Left kidney (tissue), 1 donor: ENCODE measurements at regions not wholly inside any gene's neighbourhood (a gene's known extent, or its start where the extent isn't known, plus 50 kb on each side); places are given as distances from the start of the nearest gene placed in this dataset.
"Not testable (repeated sequence)": the region's sequence is repeated elsewhere in the genome, so short reads cannot be mapped to it uniquely, and the experiment has no call there.

Source experiments
- DNase-seq: peaks from one replicate; pipeline ENCODE4 v3.0.0-alpha.2; 2013

DNA sequence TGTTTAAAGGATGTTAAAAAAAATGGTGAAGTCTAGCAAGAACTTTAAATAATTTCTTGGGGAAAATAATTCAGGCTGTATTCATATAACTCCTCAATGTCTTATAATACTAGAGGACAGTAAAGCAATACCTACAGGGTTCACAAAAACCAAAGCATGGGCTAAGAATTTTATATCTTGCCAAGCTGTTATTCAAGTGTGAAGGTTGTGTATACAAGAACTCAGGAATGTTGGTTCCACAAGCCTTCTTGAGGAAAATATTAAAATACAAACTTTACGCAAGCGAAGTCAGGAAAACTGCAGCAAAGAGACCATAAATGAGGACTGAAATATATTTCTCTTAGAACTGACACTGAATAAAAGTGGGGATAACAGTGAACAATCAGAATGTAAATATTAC is 76.1 kb upstream of the DNAJC10 start:
- DNase-seq: no peak

DNA sequence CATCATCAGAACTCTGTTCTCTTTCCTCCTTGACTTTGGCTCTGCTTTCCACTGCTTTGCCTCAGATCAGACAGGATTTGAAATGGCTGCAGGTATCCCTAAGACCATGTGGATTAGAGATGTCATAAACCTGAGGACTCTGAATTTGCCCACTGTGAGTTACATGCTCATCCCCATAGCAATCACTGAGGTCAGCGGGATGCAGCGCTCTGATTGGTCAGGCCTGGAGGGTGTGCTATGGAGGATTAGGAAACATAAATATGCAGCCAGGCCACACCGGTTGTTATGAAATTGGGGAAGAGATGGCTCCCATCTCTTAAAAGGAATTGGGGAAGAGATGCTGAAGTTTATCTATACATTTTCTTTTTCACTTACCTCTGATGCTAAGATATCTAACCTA is 73.7 kb upstream of the DNAJC10 start:
- DNase-seq: no peak

DNA sequence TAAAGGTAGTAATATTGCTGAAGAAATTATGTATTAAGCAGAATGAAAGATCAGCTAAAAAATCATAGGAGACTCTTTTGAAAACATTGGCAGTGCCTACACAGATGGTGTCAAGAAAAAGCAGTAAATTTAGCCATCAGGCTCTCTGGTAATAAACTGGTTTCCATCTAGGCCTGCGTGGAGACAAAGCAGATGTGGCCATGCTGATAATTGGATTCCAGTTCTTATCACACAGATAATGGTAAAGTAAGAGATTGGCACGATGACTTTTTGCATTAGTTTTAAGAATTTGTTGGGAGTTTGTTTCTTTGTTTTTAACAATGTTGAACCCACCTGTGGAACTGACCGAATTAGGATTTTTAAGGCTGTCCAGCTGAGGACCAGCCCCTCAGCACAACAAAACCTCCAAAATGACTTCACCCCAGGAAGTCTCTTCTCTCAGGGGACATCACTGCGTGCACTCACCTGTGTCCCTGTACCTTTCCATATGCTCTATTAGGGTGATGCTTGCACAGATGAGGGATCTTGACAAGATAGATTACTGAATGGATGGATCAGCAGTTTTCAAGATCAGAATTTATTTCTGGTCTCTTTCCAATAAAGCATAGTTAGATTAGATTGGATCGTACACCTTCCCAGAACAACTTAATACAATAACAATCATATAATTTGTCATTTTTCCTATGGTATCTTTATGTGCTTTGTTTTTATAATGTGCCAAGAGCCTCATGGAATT is 69.1 kb upstream of the DNAJC10 start:
- DNase-seq: no peak

DNA sequence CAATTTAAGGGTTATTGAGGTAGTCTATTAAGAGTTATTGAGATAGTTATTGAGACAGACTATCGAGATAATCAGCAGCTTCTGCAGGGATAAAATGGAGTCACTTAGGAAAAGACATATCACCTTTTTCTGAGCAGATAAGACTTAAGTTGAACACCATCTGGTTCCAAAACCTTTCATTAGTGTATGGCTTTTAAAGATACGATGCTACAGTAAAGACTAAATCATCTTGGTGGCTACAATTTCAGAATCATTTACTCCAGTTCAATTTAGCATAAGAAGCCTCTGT is 68.6 kb upstream of the DNAJC10 start:
- DNase-seq: no peak

DNA sequence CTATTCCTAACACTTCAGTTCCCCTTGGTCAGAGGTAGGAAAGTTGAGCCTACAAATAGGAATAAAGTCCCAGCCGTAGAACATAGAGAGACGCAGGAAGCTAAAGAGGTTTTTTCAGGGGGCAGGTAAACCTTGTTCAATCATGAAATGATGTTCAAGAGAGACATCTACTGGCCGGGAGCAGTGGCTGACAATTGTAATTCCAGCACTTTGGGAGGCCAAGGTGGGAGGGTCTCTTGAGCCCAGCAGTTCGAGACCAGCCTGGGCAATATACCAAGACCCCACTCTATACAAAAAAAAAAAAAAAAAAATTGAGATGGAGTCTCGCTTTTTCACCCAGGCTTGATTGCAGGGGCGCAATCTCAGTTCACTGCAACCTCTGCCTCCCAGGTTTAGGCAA is 66.7 kb upstream of the DNAJC10 start:
- DNase-seq: no peak

DNA sequence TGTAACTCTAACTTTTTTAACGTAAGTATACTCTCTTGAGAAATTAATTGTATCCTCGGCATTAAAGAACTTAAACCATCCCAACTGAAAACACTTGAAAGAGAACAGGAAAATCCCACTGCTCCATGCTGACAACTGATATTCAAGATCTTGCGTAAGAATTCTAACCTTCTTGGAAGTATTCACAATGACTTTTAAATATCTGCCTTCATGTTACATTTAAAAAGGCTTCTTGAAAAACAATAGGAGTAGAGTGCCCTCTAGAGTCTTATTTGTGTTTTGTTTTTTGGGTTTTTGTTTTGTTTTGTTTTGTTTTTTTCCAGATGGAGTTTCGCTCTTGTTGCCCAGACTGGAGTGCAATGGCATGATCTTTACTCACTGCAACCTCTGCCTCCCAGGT is 65.4 kb upstream of the DNAJC10 start:
- DNase-seq: peak; percentile 53

DNA sequence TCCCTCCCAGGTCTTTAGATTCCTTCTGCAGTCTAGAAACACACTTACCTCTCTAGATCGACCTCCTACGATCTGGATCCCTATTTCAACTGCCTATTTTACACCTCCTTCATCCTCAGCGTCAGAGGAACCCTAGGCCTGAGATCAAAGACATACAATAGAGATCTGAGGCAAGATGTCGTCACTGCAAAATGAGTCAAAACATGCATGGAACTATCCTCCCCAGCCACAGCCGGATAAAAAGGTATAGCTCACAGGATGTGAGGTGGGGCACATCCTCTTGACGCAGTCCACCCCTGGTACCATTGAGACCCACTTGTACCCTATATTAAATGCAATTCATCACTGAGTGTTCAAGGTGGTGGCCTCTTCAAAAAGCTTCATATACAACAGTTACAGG is 63.7 kb upstream of the DNAJC10 start:
- DNase-seq: no peak

DNA sequence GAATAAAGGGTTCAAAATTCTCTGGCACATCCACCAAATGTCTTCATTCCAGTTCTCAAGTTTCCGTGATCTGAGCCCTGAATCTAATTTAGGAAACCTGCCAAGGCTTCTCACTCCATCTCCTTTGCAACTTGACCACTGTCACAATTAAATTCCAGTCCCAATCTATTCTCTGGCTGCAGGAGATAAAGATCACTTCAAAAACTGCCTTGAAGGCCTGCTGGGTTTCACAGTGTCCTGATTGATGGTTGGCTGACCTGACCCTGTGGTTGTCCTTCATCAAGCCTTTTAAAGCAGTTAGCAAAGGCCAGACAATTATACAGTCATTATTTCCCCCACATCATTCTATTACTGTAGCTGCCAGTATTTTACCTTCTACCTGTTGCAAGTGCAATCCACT is 60.3 kb upstream of the DNAJC10 start:
- DNase-seq: no peak

DNA sequence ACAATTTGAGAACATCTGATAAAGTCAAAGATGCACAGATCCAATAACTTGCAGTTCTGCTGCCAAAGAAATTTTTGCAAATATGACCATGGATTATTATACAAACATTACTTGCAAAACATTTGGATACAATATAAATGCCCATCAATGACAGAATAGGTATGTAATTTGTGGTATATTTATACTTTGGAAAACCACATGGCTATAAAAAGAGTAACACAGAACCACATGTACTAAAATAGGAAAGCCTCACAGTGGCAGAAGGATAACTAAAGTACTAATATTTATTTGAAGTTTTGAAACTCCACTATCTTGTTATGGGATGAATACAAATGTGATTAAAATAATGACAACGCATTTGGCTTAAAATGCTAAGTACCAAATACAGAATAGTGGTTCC is 51.8 kb upstream of the DNAJC10 start:
- no peak for DNase-seq

DNA sequence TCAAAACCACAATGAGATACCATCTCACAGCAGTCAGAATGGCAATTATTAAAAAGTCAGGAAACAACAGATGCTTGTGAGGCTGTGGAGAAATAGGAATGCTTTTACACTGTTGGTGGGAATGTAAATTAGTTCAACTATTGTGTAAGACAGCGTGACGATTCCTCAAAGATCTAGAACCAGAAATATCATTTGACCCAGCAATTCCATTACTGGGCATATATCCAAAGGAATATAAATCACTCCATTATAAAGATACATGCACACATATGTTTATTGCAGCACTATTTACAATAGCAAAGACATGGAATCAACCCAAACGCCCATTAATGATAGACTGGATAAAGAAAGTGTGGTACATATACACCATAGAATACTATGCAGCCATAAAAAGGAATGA is 50.6 kb upstream of the DNAJC10 start:
- DNase-seq: not testable (repeated sequence)
